Effector memory CD8-positive, alpha-beta T cell (primary cell): ENCODE measurements at regions not wholly inside any gene's neighbourhood (a gene's known extent, or its start where the extent isn't known, plus 50 kb on each side); places are given as distances from the start of the nearest gene placed in this dataset.

ENCODE experiments used
- ATAC-seq: fragments of 150-1000 bp; cut with Tn5 transposase; replicated peaks from 2 replicates; pipeline ENCODE4 v1.10.0; 2021; ENCODE audit warnings: mild to moderate bottlenecking, moderate library complexity
- DNase-seq, 3 experiments: peaks; one replicate each; pipeline ENCODE4 v3.0.0; 2021
- H3K27ac Mint-ChIP-seq, 2 donors: one replicate each; pipeline ENCODE4 v1.8.0; 2022; ENCODE audit warnings: mild to moderate bottlenecking in 2 of 2, mixed read lengths in 2 of 2, moderate library complexity in 2 of 2
- H3K27me3 Mint-ChIP-seq, 2 donors: one replicate each; pipeline ENCODE4 v1.8.0; 2022; ENCODE audit warnings: mixed read lengths in 2 of 2
- H3K36me3 Mint-ChIP-seq: one replicate; pipeline ENCODE4 v1.8.0; 2022; ENCODE audit warnings: mild to moderate bottlenecking, moderate library complexity, mixed read lengths; ENCODE audit not compliant: insufficient read depth
- H3K4me1 Mint-ChIP-seq, 2 donors: one replicate each; pipeline ENCODE4 v1.8.0; 2022; ENCODE audit warnings: low read depth in 2 of 2, mixed read lengths in 2 of 2
- H3K4me3 Mint-ChIP-seq, 2 donors: one replicate each; pipeline ENCODE4 v1.8.0; 2022; ENCODE audit warnings: mild to moderate bottlenecking in 2 of 2, mixed read lengths in 2 of 2, moderate library complexity in 2 of 2
- H3K9me3 Mint-ChIP-seq, 2 donors: one replicate each; pipeline ENCODE4 v1.8.0; 2022; ENCODE audit warnings: mixed read lengths in 2 of 2

DNA sequence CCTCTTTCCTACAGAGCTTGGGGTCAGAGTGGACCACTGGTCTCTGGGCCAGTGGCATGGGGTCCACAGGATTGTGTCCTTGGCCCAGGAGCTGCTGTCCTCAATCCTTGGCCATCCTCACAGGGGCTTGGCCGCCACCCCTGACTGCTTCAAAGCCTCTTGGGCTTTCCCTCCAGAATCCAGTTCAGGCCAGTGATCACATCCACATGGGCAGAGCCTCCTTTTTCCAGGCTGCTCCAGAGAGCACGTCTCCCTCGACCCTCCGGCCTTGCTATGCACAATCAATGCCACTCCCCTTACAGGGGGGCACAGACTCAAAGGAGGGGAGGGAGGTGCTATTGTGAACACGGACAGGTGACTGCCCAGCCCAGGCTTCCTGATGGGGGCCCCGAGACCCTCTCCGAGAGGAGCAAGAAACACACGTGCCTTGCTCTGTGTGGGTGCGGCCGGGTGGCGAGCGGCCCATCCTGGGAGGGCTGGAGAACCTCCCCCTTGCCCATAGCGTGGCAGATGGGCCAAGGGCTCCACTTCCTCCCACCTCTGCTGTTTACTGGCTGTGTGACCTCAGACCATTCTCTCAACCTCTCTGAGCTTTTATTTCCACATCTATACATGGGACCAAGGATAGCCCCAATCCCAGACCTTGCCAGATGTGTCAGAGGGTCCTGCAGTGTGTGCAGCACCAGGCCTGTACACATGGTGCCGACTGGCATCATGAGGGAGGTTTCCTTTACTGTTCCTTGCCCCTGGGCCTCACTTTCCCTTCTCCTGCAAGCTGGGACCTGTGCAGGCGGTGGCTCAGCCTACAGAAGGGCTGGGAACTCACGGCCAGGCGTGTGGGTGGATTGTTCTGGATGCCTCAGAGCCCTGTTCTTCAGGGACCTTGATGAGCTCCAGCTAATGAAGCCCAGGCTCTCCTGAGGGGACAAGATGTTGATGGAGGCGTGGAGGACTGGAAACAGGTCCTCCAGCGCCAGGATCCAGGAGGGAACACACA lies 229.0 kb upstream of the GSE1 start:
- DNase-seq (no peak), ATAC-seq (no peak)
- no peak overlapping the region for H3K27ac Mint-ChIP-seq
- no peaks in the 10 kb centered on the region for H3K9me3 Mint-ChIP-seq
- H3K4me3 Mint-ChIP-seq = no peak overlapping the region
- no peaks in the 10 kb centered on the region for H3K36me3 Mint-ChIP-seq
- no peaks in the 10 kb centered on the region for H3K4me1 Mint-ChIP-seq
- peaks cover 34 to 58% of the 10 kb centered on the region in 2 donors for H3K27me3 Mint-ChIP-seq

DNA sequence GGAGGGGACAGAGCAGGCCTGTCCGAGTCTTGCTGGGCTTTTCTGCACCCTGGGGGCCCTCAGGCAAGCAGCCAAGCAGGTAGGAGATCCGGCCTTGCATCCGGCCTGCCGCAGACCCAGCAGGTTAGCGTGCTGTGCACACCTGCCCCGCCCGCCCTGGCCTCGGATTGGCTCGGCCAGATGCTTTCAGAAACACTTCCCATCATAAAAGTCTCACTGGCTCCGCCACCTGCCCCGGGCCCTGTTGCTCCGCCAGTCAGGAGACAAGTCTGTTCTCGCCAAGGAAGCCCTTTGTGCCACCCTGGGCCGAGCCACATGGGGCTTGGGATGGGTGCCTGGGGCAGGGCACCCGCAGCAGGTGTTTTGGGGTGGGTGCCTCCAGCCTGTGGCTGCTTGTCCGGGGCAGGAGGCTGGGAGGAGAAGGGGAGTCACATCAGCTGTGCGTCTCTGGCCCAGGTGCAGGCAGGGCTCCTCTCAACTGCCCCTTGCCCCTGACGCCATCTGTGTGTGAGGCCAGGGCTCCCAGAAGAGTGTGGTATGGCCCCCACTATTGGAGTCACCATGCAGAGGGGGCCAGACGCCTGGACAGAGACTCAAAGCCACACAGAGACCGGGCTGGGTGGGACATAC lies 228.2 kb upstream of the GSE1 start:
- H3K4me1 Mint-ChIP-seq = no peaks in the 10 kb centered on the region
- ATAC-seq (no peak), DNase-seq (no peak)
- no peak overlapping the region for H3K27ac Mint-ChIP-seq
- H3K4me3 Mint-ChIP-seq = no peak overlapping the region
- H3K36me3 Mint-ChIP-seq = no peaks in the 10 kb centered on the region
- H3K9me3 Mint-ChIP-seq = no peaks in the 10 kb centered on the region
- H3K27me3 Mint-ChIP-seq = peaks cover 31 to 58% of the 10 kb centered on the region in 2 donors

DNA sequence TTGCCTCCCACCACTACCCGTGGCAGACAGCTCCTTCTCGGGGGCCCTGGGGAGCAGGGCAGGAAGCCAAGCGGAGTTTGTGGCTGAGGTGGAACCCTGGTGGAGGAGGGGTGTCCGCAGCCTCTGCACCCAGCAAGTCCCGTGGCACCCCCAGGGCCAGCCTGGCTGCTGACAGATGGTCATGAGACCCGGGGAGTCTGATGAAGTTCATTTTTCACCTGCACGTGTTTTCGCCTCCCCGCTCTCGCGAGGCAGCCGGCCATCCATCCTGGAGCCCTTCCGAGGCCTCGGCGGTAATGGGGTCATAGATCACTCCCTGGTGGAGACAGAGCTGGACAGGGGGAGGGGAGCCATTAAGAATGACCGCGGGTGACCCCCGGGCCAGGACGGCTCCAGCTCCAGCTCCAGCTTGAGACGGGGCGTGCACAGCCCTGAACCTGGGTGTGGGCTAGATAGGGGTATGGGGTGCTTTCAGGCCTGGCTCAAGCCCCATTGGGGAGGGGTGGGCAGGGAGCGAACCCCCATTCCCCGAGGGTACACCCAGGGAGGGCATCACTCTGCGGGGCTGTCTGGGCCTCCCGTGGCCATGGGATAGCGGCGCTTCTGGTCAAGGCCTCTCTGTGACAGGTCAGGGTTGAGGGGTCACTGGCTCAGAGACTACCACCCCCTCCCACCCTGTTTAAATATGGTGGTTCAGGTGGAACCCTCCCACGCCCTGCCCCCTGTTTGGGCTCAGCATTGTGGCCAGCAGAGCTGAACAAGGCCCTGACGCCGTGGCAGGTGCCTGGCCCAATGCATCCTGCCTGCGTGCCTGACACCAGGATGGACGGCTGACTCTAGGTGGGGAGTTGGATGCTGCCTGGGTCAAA lies 227.4 kb upstream of the GSE1 start:
- ATAC-seq (no peak), DNase-seq (no peak)
- no peaks in the 10 kb centered on the region for H3K9me3 Mint-ChIP-seq
- H3K4me1 Mint-ChIP-seq = no peaks in the 10 kb centered on the region
- no peak overlapping the region for H3K27ac Mint-ChIP-seq
- no peak overlapping the region for H3K4me3 Mint-ChIP-seq
- peaks cover 28 to 52% of the 10 kb centered on the region in 2 donors for H3K27me3 Mint-ChIP-seq
- no peaks in the 10 kb centered on the region for H3K36me3 Mint-ChIP-seq

DNA sequence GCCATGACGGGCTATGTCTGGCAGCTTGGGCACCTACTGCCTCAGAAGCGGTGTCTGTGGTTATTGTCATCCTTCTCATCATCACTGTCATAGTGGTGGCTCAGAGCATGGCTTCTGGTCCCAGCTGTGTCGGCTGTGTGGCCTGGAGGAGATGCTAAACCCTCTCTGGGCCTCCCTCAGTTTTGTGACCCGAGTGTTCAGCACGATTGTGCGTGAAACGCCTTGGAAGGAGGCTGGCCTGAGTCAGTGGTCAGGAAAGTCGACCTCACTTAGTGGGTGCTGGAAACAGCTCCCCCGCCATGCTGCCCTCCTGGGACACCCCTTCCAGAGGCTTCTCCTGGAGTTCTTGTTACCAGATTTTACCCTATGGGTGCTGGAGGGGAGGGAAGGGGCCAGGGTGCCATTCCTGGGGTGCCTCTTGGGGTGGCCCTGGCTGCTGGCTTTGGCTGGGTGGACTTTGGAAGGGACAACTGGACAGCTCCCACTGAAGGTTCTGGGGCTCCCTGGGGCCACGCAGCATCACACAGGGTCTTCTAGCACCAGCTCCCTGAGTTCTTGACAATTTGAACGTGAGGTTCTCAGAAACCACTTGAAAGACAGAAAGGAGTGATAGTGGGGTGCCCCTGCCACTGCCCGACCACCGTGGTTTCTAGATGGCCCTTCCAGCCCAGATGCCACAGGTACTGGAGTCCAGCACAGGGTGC lies 226.5 kb upstream of the GSE1 start:
- Mint-ChIP-seq H3K4me3 (no peak overlapping the region), H3K9me3 (no peaks in the 10 kb centered on the region), H3K4me1 (no peaks in the 10 kb centered on the region), H3K27ac (no peak overlapping the region), H3K36me3 (no peaks in the 10 kb centered on the region), H3K27me3 (peaks cover 28 to 46% of the 10 kb centered on the region in 2 donors)
- DNase-seq (no peak), ATAC-seq (no peak)

DNA sequence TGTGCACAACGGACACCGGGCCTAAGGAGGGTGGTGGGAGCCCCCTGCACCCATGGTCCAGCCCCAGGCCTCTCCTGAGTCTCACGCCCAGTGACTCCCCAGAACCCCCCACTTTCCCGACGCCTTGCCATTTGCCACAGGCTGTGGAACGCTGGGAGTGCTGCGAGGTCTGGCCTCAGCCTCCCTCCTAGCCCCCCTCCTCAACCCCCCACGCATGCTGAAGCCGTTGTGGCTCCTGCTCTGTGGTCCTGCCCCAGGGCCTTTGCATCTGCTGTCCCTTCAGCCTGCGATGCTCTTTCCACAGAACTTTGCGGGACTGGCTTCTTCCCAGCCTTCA lies 226.0 kb upstream of the GSE1 start:
- Mint-ChIP-seq H3K4me3 (no peak overlapping the region), H3K27ac (no peak overlapping the region), H3K9me3 (no peaks in the 10 kb centered on the region), H3K4me1 (no peaks in the 10 kb centered on the region), H3K27me3 (peaks cover 32 to 46% of the 10 kb centered on the region in 2 donors), H3K36me3 (no peaks in the 10 kb centered on the region)
- DNase-seq (no peak), ATAC-seq (no peak)

DNA sequence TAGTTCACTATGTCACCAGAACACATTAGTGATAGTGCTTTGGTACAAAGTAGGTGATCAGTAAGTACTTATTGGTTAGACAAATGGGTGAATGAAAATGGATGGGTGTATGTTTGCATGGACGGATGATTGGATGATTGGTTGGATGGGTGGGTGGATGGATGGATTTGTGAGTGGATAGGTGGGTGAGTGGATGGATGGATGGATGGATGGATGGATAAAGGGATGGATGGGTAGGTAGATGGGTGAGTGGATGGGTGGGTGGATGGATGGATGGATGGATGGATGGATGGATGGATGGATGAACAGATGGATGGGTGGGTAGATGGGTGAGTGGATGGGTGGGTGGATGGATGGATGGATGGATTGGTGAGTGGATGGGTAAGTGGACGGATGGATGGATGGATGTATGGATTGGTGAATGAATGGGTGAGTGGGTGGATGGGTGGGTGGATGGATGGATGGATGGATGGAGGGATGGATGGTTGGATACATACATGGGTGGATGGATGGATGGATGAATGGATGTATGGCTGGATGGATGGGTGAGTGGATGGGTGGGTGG lies 225.3 kb upstream of the GSE1 start:
- H3K27ac Mint-ChIP-seq = no peak overlapping the region

DNA sequence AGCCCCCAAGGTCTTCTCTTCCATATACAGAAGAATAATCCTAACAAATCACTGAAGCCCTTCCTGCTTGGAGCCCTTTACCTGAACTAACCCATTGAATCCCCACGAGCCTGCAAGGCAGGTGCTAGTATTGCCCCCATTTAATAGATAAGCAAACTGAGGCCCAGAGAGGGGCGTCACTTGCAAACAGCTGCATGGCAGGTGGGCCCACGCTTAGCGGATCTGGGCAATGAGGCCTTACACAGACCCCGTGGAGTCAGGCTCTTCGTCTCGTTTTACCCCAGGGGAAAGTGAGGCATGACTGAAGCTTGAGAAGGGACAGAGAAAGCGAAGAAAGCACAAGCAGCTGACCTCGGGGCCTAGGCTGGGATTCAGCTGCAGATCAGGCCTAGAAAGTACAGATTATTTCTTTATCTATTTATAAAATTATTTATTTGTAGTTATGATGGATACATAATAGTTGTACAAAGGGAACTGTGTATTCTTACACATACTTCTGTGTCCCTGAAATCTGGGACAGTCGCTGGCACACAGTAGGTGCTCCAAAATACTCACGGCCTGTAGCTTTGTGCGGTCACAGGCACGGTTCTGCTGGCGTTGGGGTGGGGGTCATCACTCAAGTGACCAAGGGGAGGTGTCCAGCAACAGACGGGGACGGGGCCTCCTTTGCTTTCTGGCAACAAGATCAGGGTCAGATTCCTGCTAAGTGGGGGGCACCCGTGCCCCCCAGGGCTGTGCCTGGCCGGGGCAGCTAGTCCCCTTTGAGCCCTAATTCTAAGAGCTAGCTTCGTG lies 223.2 kb upstream of the GSE1 start:
- DNase-seq (no peak), ATAC-seq (no peak)
- Mint-ChIP-seq H3K27me3 (peaks cover 32 to 47% of the 10 kb centered on the region in 2 donors), H3K27ac (no peak overlapping the region), H3K9me3 (no peaks in the 10 kb centered on the region), H3K36me3 (no peaks in the 10 kb centered on the region), H3K4me1 (no peaks in the 10 kb centered on the region), H3K4me3 (no peak overlapping the region)

More for the DNA sequence above, 225.3 kb upstream of the GSE1 start:
- no peak for ATAC-seq
- Mint-ChIP-seq H3K9me3 (no peaks in the 10 kb centered on the region), H3K4me1 (no peaks in the 10 kb centered on the region), H3K27me3 (peaks cover 32 to 47% of the 10 kb centered on the region in 2 donors), H3K36me3 (no peaks in the 10 kb centered on the region), H3K4me3 (no peak overlapping the region)
- no peak for DNase-seq

DNA sequence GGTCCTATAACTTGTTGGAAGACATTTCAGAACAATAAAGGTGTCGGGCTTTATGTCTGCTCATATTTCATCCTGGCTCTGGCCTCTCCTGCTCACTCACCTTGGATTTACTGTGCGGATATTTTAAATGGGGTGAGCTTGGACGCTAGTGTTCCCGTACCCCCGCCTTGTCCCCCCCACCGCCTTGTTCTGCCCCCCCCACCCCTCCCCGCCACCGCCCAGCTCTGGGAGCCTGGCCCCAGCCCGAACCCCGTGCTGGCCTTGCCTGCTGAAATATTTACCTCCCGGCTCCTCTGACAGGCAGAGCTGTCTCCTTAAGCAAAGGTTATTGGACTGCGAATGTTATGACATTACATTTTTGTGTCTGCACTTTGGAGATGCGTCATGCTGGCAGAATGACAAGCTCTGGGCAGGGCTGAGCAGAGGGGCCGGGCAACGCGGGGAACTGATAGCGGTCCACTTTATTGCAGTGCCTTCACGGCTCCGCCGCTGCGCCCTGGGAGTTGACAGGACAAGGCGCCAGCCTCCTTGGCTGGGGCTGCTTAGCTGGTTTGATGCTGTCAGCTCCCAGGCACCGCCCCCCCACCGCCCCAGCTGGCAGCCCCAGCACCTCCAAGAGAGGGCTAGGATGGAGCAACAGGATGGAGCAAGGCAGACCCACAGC lies 222.5 kb upstream of the GSE1 start:
- ATAC-seq (no peak), DNase-seq (no peak)
- Mint-ChIP-seq H3K9me3 (no peaks in the 10 kb centered on the region), H3K4me3 (no peak overlapping the region), H3K36me3 (no peaks in the 10 kb centered on the region), H3K4me1 (no peaks in the 10 kb centered on the region), H3K27me3 (peaks cover 32 to 47% of the 10 kb centered on the region in 2 donors), H3K27ac (no peak overlapping the region)

DNA sequence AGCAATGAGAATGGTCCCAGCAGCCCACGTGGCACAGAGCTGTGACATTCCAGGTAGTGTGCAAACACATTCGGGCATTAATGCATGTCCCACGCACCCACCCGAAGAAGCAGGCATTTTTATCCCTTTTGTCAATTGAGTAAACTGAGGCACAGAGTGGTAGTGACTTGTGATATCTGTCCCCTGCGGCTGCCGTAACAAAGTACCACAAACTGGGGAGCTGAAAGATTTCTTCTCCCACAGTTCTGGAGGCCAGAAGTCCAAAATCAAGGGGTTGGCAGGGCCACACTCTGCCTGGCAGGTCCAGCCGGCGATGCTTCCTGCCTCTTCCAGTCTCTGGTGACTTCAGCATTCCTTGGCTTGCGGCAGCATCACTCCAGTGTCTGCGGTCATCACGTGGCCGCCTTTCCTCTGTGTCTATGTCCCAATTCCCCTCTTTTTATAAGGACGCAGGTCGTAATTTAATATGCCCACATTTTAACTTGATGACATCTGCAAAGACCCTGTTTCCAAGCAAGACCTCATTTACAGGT lies 221.9 kb upstream of the GSE1 start:
- DNase-seq (no peak), ATAC-seq (no peak)
- H3K27me3 Mint-ChIP-seq = peaks cover 32 to 47% of the 10 kb centered on the region in 2 donors
- H3K27ac Mint-ChIP-seq = no peak overlapping the region
- H3K4me3 Mint-ChIP-seq = no peak overlapping the region
- no peaks in the 10 kb centered on the region for H3K36me3 Mint-ChIP-seq
- H3K9me3 Mint-ChIP-seq = no peaks in the 10 kb centered on the region
- H3K4me1 Mint-ChIP-seq = no peaks in the 10 kb centered on the region

DNA sequence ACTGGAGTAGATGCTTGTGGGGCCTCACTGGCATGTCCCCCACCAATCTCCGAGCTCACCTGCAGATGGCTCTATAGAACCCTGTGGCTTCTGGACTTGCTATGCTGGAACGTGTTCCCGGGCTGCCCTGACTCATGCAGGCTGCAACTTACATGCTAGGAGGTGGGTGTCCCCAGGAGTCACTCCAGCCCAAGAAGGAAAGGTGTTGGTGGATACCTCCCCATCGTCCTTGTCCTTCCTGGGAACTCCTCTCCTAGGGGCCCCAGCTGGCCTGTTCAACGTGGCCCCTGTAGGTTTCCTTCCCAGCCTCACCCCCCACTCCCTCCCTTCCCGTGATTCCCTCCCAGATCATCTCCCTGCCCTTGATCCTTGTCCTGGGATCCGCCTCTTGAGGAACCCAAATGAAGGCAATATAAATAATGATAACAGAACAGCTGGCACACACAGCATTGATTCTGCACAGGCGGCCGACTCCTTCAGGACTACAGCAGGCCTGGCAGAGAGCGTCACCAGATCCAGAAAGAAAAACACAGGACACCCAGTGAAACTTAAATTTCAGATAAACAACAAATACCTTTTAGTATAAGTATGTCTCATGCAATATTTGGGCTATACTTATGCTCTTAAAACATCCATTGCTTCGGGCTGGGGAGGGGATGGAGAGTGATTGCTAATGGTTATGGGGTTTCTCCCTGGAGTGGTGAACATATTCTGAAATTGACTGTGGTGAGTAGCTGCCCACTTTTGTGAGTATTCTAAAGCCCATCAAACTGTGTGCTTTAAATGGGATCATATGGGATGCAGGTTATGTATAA lies 221.1 kb upstream of the GSE1 start:
- no peaks in the 10 kb centered on the region for H3K9me3 Mint-ChIP-seq
- no peak for ATAC-seq
- peak overlapping the region in 1 of 2 donors; percentile 39 for H3K27ac Mint-ChIP-seq
- DNase-seq = no peak
- peaks cover 32 to 40% of the 10 kb centered on the region in 2 donors for H3K27me3 Mint-ChIP-seq
- H3K4me3 Mint-ChIP-seq = no peak overlapping the region
- no peaks in the 10 kb centered on the region for H3K36me3 Mint-ChIP-seq
- H3K4me1 Mint-ChIP-seq = no peaks in the 10 kb centered on the region
